ENCODE measurements at regions not wholly inside any gene's neighbourhood (a gene's known extent, or its start where the extent isn't known, plus 50 kb on each side); places are given as distances from the start of the nearest gene placed in this dataset.

GRCh38 chr3:81841540-81841939 is 80.1 kb upstream of the GBE1 start:
- TF ChIP-seq REST (IDR thresholded peaks at IDR 0.05; ENCODE audit: insufficient read depth in 1 of 2, low read depth in 2 of 2, low read length in 2 of 2) (no peak), SIN3A (IDR thresholded peaks at IDR 0.05; ENCODE audit: borderline replicate concordance, insufficient read depth, low read length) (no peak), TAF1 (IDR thresholded peaks at IDR 0.05; ENCODE audit: borderline replicate concordance, insufficient read depth, low read length) (no peak), POLR2AphosphoS5 (IDR thresholded peaks at IDR 0.05; ENCODE audit: low read depth, low read length) (no peak), FOXP2 (optimal IDR thresholded peaks at IDR 0.05; ENCODE audit: borderline replicate concordance, extremely low read depth, extremely low read length, insufficient read depth) (no peak)

GRCh38 chr3:81839504-81840094 is 78.2 kb upstream of the GBE1 start:
- TF ChIP-seq SIN3A (IDR thresholded peaks at IDR 0.05; ENCODE audit: borderline replicate concordance, insufficient read depth, low read length): no peak

GRCh38 chr3:81838457-81838856 is 77.0 kb upstream of the GBE1 start:
- no peak for TF ChIP-seq REST (IDR thresholded peaks at IDR 0.05; ENCODE audit: insufficient read depth in 1 of 2, low read depth in 2 of 2, low read length in 2 of 2)
- no peak for TF ChIP-seq TAF1 (IDR thresholded peaks at IDR 0.05; ENCODE audit: borderline replicate concordance, insufficient read depth, low read length)
- TF ChIP-seq POLR2AphosphoS5 (IDR thresholded peaks at IDR 0.05; ENCODE audit: low read depth, low read length): no peak
- TF ChIP-seq SIN3A (IDR thresholded peaks at IDR 0.05; ENCODE audit: borderline replicate concordance, insufficient read depth, low read length): no peak
- TF ChIP-seq FOXP2 (optimal IDR thresholded peaks at IDR 0.05; ENCODE audit: borderline replicate concordance, extremely low read depth, extremely low read length, insufficient read depth): no peak

- TF ChIP-seq TAF1 (IDR thresholded peaks at IDR 0.05; ENCODE audit: borderline replicate concordance, insufficient read depth, low read length): no peak
- no peak for TF ChIP-seq SIN3A (IDR thresholded peaks at IDR 0.05; ENCODE audit: borderline replicate concordance, insufficient read depth, low read length)
- TF ChIP-seq POLR2AphosphoS5 (IDR thresholded peaks at IDR 0.05; ENCODE audit: low read depth, low read length): no peak
- TF ChIP-seq REST (IDR thresholded peaks at IDR 0.05; ENCODE audit: insufficient read depth in 1 of 2, low read depth in 2 of 2, low read length in 2 of 2): no peak
- TF ChIP-seq FOXP2 (optimal IDR thresholded peaks at IDR 0.05; ENCODE audit: borderline replicate concordance, extremely low read depth, extremely low read length, insufficient read depth): no peak
Measured at GRCh38 chr3:81837071-81837593, 75.7 kb upstream of the GBE1 start.

- TF ChIP-seq FOXP2 (optimal IDR thresholded peaks at IDR 0.05; ENCODE audit: borderline replicate concordance, extremely low read depth, extremely low read length, insufficient read depth) (no peak), REST (IDR thresholded peaks at IDR 0.05; ENCODE audit: insufficient read depth in 1 of 2, low read depth in 2 of 2, low read length in 2 of 2) (no peak), SIN3A (IDR thresholded peaks at IDR 0.05; ENCODE audit: borderline replicate concordance, insufficient read depth, low read length) (no peak), POLR2AphosphoS5 (IDR thresholded peaks at IDR 0.05; ENCODE audit: low read depth, low read length) (no peak), TAF1 (IDR thresholded peaks at IDR 0.05; ENCODE audit: borderline replicate concordance, insufficient read depth, low read length) (no peak)
Measured at GRCh38 chr3:81829937-81830336, 68.5 kb upstream of the GBE1 start.
